ENCODE measurements at regions not wholly inside any gene's neighbourhood (a gene's known extent, or its start where the extent isn't known, plus 50 kb on each side); places are given as distances from the start of the nearest gene placed in this dataset.

GRCh38 chr4:126737899-126738526 lies 894.7 kb upstream of the INTU start:
- in situ Hi-C loops (cut with HindIII; ENCODE audit: low pct_ligation_motif_present, low sequenced_read_pairs) = no loop called here
- H3K27ac ChIP-seq = no peak overlapping the region
- H3K4me3 ChIP-seq (ENCODE audit: low read depth, low read length) = no peak overlapping the region
- no peaks in the 10 kb centered on the region for H3K36me3 ChIP-seq (replicated peaks)
- DNase-seq = no peak
- no peaks in the 10 kb centered on the region for H3K27me3 ChIP-seq (replicated peaks)
- TF ChIP-seq CTCF (IDR thresholded peaks at IDR 0.05; ENCODE audit: low read depth, low read length, missing control alignments) = no peak

GRCh38 chr4:126738527-126738923 lies 894.2 kb upstream of the INTU start:
- Histone ChIP-seq H3K36me3 (replicated peaks) (no peaks in the 10 kb centered on the region), H3K4me3 (ENCODE audit: low read depth, low read length) (no peak overlapping the region), H3K27ac (no peak overlapping the region), H3K27me3 (replicated peaks) (no peaks in the 10 kb centered on the region)
- in situ Hi-C loops (cut with HindIII; ENCODE audit: low pct_ligation_motif_present, low sequenced_read_pairs) = no loop called here
- no peak for DNase-seq
- TF ChIP-seq CTCF (IDR thresholded peaks at IDR 0.05; ENCODE audit: low read depth, low read length, missing control alignments) = no peak

GRCh38 chr4:126738926-126739325 lies 893.8 kb upstream of the INTU start:
- H3K27me3 ChIP-seq (replicated peaks) = no peaks in the 10 kb centered on the region
- H3K36me3 ChIP-seq (replicated peaks) = no peaks in the 10 kb centered on the region
- no peak overlapping the region for H3K27ac ChIP-seq
- in situ Hi-C loops (cut with HindIII; ENCODE audit: low pct_ligation_motif_present, low sequenced_read_pairs) = no loop called here
- no peak overlapping the region for H3K4me3 ChIP-seq (ENCODE audit: low read depth, low read length)
- DNase-seq = no peak
- TF ChIP-seq CTCF (IDR thresholded peaks at IDR 0.05; ENCODE audit: low read depth, low read length, missing control alignments) = no peak

- Histone ChIP-seq H3K27ac (no peak overlapping the region), H3K4me3 (ENCODE audit: low read depth, low read length) (no peak overlapping the region), H3K27me3 (replicated peaks) (no peaks in the 10 kb centered on the region), H3K36me3 (replicated peaks) (no peaks in the 10 kb centered on the region)
- TF ChIP-seq CTCF (IDR thresholded peaks at IDR 0.05; ENCODE audit: low read depth, low read length, missing control alignments) = no peak
- no peak for DNase-seq
- in situ Hi-C loops (cut with HindIII; ENCODE audit: low pct_ligation_motif_present, low sequenced_read_pairs) = no loop called here
Observed at GRCh38 chr4:126740687-126741086, 892.1 kb upstream of the INTU start.

- in situ Hi-C loops (cut with HindIII; ENCODE audit: low pct_ligation_motif_present, low sequenced_read_pairs) = no loop called here
- Histone ChIP-seq H3K36me3 (replicated peaks) (no peaks in the 10 kb centered on the region), H3K4me3 (ENCODE audit: low read depth, low read length) (no peak overlapping the region), H3K27ac (no peak overlapping the region), H3K27me3 (replicated peaks) (no peaks in the 10 kb centered on the region)
- no peak for TF ChIP-seq CTCF (IDR thresholded peaks at IDR 0.05; ENCODE audit: low read depth, low read length, missing control alignments)
- DNase-seq = no peak
Observed at GRCh38 chr4:126742048-126742447, 890.7 kb upstream of the INTU start.

GRCh38 chr4:126742885-126743284 lies 889.9 kb upstream of the INTU start:
- H3K4me3 ChIP-seq (ENCODE audit: low read depth, low read length) = no peak overlapping the region
- TF ChIP-seq CTCF (IDR thresholded peaks at IDR 0.05; ENCODE audit: low read depth, low read length, missing control alignments) = no peak
- no peak for DNase-seq
- H3K36me3 ChIP-seq (replicated peaks) = no peaks in the 10 kb centered on the region
- no peaks in the 10 kb centered on the region for H3K27me3 ChIP-seq (replicated peaks)
- in situ Hi-C loops (cut with HindIII; ENCODE audit: low pct_ligation_motif_present, low sequenced_read_pairs) = no loop called here
- no peak overlapping the region for H3K27ac ChIP-seq
